IPS-20b (cell line): ENCODE measurements at regions not wholly inside any gene's neighbourhood (a gene's known extent, or its start where the extent isn't known, plus 50 kb on each side); places are given as distances from the start of the nearest gene placed in this dataset.
"Not testable (repeated sequence)": the region's sequence is repeated elsewhere in the genome, so short reads cannot be mapped to it uniquely, and the experiment has no call there.

Experiments used
- H3K27ac ChIP-seq: one replicate; pipeline ENCODE4 v1.5.1; 2013; ENCODE audit warnings: low read length
- H3K27me3 ChIP-seq: 2 replicates; pipeline ENCODE4 v1.6.1; 2013; ENCODE audit warnings: mild to moderate bottlenecking, low read length, inconsistent platforms; ENCODE audit not compliant: insufficient read depth
- H3K36me3 ChIP-seq: 2 replicates; pipeline ENCODE4 v1.6.1; 2013; ENCODE audit warnings: low read depth, mild to moderate bottlenecking, inconsistent platforms, low read length, moderate library complexity; ENCODE audit not compliant: insufficient read depth
- H3K4me1 ChIP-seq: 2 replicates; pipeline ENCODE4 v1.6.1; 2013; ENCODE audit warnings: mild to moderate bottlenecking, control low read depth, inconsistent platforms, low read length, moderate library complexity; ENCODE audit not compliant: insufficient read depth
- H3K4me3 ChIP-seq: 2 replicates; pipeline ENCODE4 v1.5.1; 2013; ENCODE audit warnings: mild to moderate bottlenecking, low read length, inconsistent platforms
- H3K9ac ChIP-seq: 2 replicates; pipeline ENCODE4 v1.6.1; 2013; ENCODE audit warnings: low read depth, mild to moderate bottlenecking, inconsistent platforms, low read length, moderate library complexity
- H3K9me3 ChIP-seq: 2 replicates; pipeline ENCODE4 v1.6.1; 2013; ENCODE audit warnings: mild to moderate bottlenecking, low read depth, low read length, inconsistent platforms; ENCODE audit not compliant: insufficient read depth

DNA sequence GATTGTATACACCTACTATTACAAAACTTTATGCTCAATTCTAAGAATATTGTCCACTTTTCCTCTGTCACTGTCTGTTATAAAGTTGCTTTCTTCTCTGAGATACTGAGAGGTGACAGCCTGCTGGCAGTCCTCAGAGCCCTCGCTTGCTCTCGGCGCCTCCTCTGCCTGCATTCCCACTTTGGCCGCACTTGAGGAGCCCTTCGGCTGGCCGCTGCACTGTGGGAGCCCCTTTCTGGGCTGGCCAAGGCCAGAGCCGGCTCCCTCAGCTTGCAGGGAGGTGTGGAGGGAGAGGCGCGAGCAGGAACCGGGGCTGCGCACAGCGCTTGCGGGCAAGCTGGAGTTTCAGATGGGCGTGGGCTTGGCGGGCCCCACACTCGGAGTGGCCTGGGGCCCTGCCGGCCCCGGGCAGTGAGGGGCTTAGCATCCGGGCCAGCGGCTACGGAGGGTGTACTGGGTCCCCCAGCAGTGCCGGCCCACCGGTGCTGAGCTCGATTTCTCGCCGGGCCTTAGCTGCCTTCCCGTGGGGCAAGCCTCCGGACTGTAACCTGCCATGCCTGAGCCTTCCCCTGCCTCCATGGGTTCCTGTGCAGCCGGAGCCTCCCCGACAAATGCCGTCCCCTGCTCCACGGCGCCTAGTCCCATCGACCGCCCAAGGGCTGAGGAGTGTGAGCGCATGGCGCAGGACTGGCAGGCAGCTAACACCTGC, 627.6 kb upstream of the PCDH7 start:
- H3K27me3 ChIP-seq, H3K9ac ChIP-seq, H3K9me3 ChIP-seq, H3K4me3 ChIP-seq, H3K27ac ChIP-seq, H3K4me1 ChIP-seq, H3K36me3 ChIP-seq: not testable (repeated sequence)

DNA sequence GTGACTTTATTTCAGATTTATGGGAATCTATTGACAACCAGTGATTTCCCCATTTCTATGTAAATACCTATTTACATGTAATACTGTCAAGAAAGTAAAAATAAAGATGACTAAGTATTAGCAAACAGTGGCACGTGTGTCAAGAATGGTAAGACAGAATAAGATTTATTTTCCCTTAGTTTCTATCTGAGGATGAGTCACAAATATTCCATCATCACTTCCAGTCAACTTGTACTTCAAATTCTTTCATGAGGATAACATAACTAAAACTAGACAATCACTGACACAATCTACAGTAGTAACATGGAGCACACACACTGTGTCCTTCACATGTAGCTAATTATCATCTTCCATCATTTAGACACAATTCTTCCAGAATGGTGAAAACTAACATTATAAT, 625.3 kb upstream of the PCDH7 start:
- no peak overlapping the region for H3K9ac ChIP-seq
- H3K27me3 ChIP-seq: no peaks in the 10 kb centered on the region
- no peak overlapping the region for H3K27ac ChIP-seq
- no peaks in the 10 kb centered on the region for H3K36me3 ChIP-seq
- no peak overlapping the region for H3K4me3 ChIP-seq
- no peaks in the 10 kb centered on the region for H3K4me1 ChIP-seq
- peaks cover 3% of the 10 kb centered on the region; the same call in 1 of the 2 replicates for H3K9me3 ChIP-seq

DNA sequence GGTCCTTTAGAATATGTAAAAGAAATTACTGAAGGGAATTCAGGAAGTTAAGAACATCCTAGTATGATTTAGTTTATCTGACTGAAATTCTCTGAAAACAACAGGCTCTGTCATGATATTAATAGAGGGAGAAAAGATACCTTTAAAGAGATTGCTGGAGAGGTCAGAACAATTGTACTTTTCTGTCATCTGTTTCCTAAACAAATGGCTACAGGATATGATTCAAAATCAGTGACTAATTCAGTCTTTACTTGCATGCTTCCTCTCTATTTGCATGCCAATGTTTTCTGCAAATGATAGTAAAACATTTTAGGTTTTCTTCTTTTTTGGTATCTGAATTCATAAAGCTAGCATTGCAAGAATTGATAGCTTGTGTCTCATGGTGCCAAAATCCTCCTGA, 616.7 kb upstream of the PCDH7 start:
- Histone ChIP-seq H3K4me1 (no peaks in the 10 kb centered on the region; the same call in 1 of the 2 replicates), H3K9me3 (peaks cover 10% of the 10 kb centered on the region), H3K9ac (no peak overlapping the region), H3K4me3 (no peak overlapping the region), H3K27ac (no peak overlapping the region), H3K36me3 (no peaks in the 10 kb centered on the region), H3K27me3 (no peaks in the 10 kb centered on the region)

DNA sequence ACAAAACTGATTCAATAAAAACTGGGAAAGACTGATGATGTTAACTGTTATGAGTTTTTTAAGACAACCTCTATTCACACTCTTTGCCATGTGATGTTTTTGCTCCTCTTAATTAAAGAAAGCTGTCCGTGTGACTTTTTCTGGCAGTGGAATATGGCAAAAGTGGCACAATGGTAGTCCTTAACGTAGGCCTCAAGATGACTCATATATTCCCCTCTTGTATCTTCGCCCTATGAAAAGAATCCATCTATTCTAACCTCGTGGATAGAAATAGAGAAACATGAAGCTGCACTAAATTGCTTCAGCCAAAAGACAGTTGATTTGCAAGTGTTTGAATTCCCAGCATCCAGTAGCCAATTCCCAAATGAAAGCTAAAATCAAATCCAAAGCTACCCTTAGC, 603.8 kb upstream of the PCDH7 start:
- no peaks in the 10 kb centered on the region for H3K27me3 ChIP-seq
- no peaks in the 10 kb centered on the region for H3K36me3 ChIP-seq
- H3K4me3 ChIP-seq: no peak overlapping the region
- no peak overlapping the region for H3K27ac ChIP-seq
- no peaks in the 10 kb centered on the region for H3K4me1 ChIP-seq
- H3K9me3 ChIP-seq: no peaks in the 10 kb centered on the region; the same call in 1 of the 2 replicates
- no peak overlapping the region for H3K9ac ChIP-seq

DNA sequence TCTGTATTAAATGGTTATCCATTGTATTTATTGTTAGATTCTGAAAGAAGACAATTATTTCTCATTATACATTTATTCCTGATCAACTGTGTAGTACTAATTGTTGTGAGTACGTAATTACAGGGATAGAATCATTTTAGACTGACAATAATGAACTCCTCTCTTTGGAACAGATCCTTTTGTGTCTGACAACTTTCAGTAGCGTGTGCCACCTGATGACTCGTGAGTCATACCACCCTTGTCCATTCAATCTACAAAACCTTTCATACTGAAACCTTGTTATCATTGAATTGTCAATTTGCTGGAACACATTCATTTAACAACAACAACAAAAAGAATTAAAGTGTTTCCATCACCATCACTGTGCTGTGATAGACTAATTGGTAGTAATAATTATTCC, 602.7 kb upstream of the PCDH7 start:
- H3K27me3 ChIP-seq: no peaks in the 10 kb centered on the region
- no peaks in the 10 kb centered on the region for H3K4me1 ChIP-seq
- no peaks in the 10 kb centered on the region for H3K9me3 ChIP-seq
- H3K36me3 ChIP-seq: no peaks in the 10 kb centered on the region
- no peak overlapping the region for H3K9ac ChIP-seq
- no peak overlapping the region for H3K4me3 ChIP-seq
- no peak overlapping the region for H3K27ac ChIP-seq

DNA sequence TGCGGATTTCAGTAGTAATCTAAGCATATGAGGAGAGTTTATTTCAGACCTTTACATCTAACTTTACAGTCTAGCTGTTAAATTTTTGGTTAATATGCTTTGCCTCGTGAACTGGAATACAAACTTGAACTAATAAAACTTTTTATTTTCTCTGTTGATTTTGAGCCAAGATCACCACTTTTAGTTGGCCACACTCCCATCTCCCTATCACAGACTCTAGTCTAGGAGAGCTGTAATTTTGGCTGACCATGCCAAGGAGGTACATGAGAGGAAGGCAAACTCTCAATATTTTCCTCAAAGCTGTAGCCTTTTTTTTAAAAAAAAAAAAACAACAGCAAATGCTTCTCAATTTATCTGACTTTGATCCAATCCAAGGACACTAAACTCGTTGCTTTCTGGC, 597.5 kb upstream of the PCDH7 start:
- Histone ChIP-seq H3K27me3 (no peaks in the 10 kb centered on the region), H3K27ac (no peak overlapping the region), H3K9ac (no peak overlapping the region), H3K4me1 (no peaks in the 10 kb centered on the region), H3K9me3 (no peaks in the 10 kb centered on the region), H3K4me3 (no peak overlapping the region), H3K36me3 (no peaks in the 10 kb centered on the region)

DNA sequence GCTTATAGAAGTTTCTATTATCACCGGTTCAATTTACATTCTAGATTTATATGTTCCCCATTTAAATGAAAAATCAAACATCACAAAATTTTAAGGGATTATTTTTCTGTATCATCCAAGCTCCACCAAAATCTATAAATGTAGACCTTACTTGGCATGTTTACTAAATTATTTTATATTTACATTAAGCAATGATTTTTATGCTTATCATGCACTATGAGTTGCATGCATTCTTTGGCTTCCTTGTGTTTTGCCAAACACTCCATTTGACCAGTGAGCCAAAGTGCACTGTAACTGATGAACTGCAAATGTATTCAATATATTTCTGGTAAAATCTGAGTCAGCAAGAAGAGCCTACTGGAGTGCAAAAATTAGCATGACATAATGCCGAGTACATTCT, 595.5 kb upstream of the PCDH7 start:
- not testable (repeated sequence) for H3K4me3 ChIP-seq, H3K27me3 ChIP-seq, H3K27ac ChIP-seq, H3K9me3 ChIP-seq, H3K4me1 ChIP-seq, H3K9ac ChIP-seq, H3K36me3 ChIP-seq

DNA sequence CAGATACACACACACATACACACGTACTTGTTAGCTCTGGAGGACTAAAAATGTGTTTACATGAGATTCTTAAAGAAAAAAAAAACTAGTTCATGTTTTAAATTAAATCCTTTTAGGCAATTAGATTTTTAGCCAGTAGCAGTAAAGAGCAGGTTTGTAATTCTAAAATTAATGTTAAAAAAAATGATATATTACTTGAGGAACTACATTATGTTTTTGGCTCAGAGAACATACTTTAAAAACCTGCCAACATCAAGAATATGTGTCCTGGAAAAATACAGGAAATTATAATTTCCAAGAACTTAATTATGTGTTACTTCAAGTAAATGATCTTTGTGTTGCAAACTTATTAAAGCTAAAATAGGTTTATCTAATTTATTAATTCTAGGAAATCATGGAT, 594.3 kb upstream of the PCDH7 start:
- H3K9me3 ChIP-seq: no peaks in the 10 kb centered on the region
- no peak overlapping the region for H3K9ac ChIP-seq
- no peaks in the 10 kb centered on the region for H3K4me1 ChIP-seq
- no peaks in the 10 kb centered on the region for H3K36me3 ChIP-seq
- H3K27me3 ChIP-seq: no peaks in the 10 kb centered on the region
- H3K4me3 ChIP-seq: no peak overlapping the region
- H3K27ac ChIP-seq: no peak overlapping the region

DNA sequence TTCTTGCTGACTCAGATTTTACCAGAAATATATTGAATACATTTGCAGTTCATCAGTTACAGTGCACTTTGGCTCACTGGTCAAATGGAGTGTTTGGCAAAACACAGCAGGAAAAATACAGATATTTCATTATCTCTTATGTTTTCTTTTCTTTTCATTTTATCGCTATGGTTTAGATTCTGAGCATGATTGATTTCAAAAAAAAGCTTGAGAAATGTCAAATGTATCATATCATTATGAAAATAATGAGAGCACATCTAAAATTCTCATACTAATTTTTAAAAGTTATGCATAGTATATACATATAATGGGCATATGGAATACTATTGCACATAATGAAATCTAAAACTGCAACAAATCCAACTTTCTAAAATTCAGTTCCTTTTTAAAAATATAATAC, 593.8 kb upstream of the PCDH7 start:
- H3K9ac ChIP-seq: no peak overlapping the region
- H3K36me3 ChIP-seq: no peaks in the 10 kb centered on the region
- no peak overlapping the region for H3K4me3 ChIP-seq
- H3K9me3 ChIP-seq: no peaks in the 10 kb centered on the region
- H3K27me3 ChIP-seq: no peaks in the 10 kb centered on the region
- no peak overlapping the region for H3K27ac ChIP-seq
- H3K4me1 ChIP-seq: no peaks in the 10 kb centered on the region

DNA sequence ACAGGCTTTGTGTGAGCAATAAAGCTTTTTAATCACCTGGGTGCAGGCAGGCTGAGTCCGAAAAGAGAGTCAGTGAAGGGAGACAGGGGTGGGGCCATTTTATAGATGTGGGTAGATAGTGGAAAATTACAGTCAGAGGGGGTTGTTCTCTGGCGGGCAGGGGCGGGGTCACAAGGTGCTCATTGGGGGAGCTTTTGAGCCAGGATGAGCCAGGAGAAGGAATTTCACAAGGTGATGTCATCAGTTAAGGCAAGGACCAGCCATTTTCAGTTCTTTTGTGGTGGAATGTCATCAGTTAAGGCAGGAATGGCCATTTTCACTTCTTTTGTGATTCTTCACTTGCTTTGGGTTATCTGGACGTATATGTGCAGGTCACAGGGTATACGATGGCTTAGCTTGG, 571.3 kb upstream of the PCDH7 start:
- not testable (repeated sequence) for H3K4me1 ChIP-seq, H3K27ac ChIP-seq, H3K36me3 ChIP-seq, H3K4me3 ChIP-seq, H3K9ac ChIP-seq, H3K9me3 ChIP-seq, H3K27me3 ChIP-seq

DNA sequence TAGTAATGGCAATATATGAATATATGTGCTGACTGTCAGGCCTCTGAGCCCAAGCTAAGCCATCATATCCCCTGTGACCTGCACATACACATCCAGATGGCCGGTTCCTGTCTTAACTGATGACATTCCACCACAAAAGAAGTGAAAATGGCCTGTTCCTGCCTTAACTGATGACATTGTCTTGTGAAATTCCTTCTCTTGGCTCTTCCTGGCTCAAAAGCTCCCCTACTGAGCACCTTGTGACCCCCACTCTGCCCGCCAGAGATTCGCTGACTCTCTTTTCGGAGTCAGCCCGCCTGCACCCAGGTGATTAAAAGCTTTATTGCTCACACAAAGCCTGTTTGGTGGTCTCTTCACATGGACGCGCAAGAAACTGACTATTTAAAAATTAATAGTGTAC, 570.6 kb upstream of the PCDH7 start:
- not testable (repeated sequence) for H3K9ac ChIP-seq, H3K27ac ChIP-seq, H3K36me3 ChIP-seq, H3K4me1 ChIP-seq, H3K9me3 ChIP-seq, H3K27me3 ChIP-seq, H3K4me3 ChIP-seq

DNA sequence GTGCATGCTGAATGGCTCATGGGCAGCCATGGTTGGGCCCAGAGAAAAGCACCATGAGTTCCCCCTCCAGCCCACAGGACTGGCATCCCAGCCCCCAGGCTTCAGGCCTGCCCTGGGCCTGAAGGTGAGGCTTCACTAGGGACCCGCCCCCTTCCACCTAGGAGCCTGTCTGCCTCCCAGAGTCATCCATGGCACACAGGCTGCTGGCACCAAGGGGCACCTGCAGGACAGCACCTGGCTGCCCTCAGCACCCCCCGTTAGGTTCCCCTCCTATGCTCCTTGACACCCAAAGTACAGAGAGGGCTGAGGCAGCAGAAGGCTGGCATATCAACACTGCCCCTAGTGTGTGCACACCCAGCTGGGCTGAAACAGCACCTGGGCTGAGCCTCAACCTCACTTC, 566.7 kb upstream of the PCDH7 start:
- Histone ChIP-seq H3K4me1 (peaks cover 3% of the 10 kb centered on the region; the same call in 1 of the 2 replicates), H3K27ac (no peak overlapping the region), H3K9me3 (no peaks in the 10 kb centered on the region), H3K9ac (no peak overlapping the region), H3K27me3 (no peaks in the 10 kb centered on the region), H3K4me3 (no peak overlapping the region), H3K36me3 (no peaks in the 10 kb centered on the region)
